H9 (cell line): ENCODE measurements at regions not wholly inside any gene's neighbourhood (a gene's known extent, or its start where the extent isn't known, plus 50 kb on each side); places are given as distances from the start of the nearest gene placed in this dataset.

Experiments used
- DNase-seq: peaks from one replicate; pipeline ENCODE4 v3.0.0-alpha.2; 2017
- H2AFZ ChIP-seq: one replicate; pipeline ENCODE4 v1.6.1; 2013; ENCODE audit warnings: mild to moderate bottlenecking, low read length, control low read depth, moderate library complexity
- H2AK5ac ChIP-seq: 2 replicates; pipeline ENCODE4 v1.6.1; 2013; ENCODE audit warnings: low read length, control low read depth, mixed read lengths; ENCODE audit not compliant: insufficient read length
- H2BK120ac ChIP-seq: one replicate; pipeline ENCODE4 v1.6.1; 2013; ENCODE audit warnings: low read depth, mild to moderate bottlenecking, low read length, control low read depth, inconsistent platforms; ENCODE audit not compliant: poor library complexity, severe bottlenecking
- H2BK12ac ChIP-seq: 2 replicates; pipeline ENCODE4 v1.6.1; 2013; ENCODE audit warnings: low read length, control low read depth, mixed read lengths, low read depth; ENCODE audit not compliant: insufficient read length
- H2BK15ac ChIP-seq: 2 replicates; pipeline ENCODE4 v1.6.1; 2013; ENCODE audit warnings: low read depth, low read length, control low read depth
- H2BK20ac ChIP-seq: one replicate; pipeline ENCODE4 v1.6.1; 2013; ENCODE audit warnings: low read depth, mild to moderate bottlenecking, low read length, control low read depth, inconsistent platforms; ENCODE audit not compliant: poor library complexity, severe bottlenecking
- H2BK5ac ChIP-seq: 2 replicates; pipeline ENCODE4 v1.6.1; 2013; ENCODE audit warnings: low read length, control low read depth, mixed read lengths; ENCODE audit not compliant: insufficient read length
- H3K14ac ChIP-seq: 2 replicates; pipeline ENCODE4 v1.6.1; 2013; ENCODE audit warnings: low read length, control low read depth; ENCODE audit not compliant: insufficient read depth
- H3K18ac ChIP-seq: 2 replicates; pipeline ENCODE4 v1.6.1; 2013; ENCODE audit warnings: low read depth, mild to moderate bottlenecking, mixed read lengths, low read length, control low read depth; ENCODE audit not compliant: insufficient read length
- H3K23ac ChIP-seq: 2 replicates; pipeline ENCODE4 v1.6.1; 2013; ENCODE audit warnings: low read length, control low read depth, mixed read lengths, low read depth; ENCODE audit not compliant: insufficient read length
- H3K23me2 ChIP-seq: 2 replicates; pipeline ENCODE4 v1.6.1; 2013; ENCODE audit warnings: low read depth, mild to moderate bottlenecking, mixed read lengths, low read length, control low read depth; ENCODE audit not compliant: insufficient read length, poor library complexity, severe bottlenecking
- H3K27ac ChIP-seq: 2 replicates; pipeline ENCODE4 v1.5.1; 2013; ENCODE audit warnings: low read length, control low read depth, mixed read lengths, low read depth; ENCODE audit not compliant: insufficient read length
- H3K27me3 ChIP-seq: 2 replicates; pipeline ENCODE4 v1.6.1; 2013; ENCODE audit warnings: low read length, control low read depth, inconsistent platforms; ENCODE audit not compliant: insufficient read depth
- H3K4ac ChIP-seq: 2 replicates; pipeline ENCODE4 v1.6.1; 2013; ENCODE audit warnings: low read depth, mild to moderate bottlenecking, control low read depth, inconsistent platforms, low read length, moderate library complexity
- H3K4me1 ChIP-seq: 2 replicates; pipeline ENCODE4 v1.6.1; 2013; ENCODE audit warnings: low read length, control low read depth, inconsistent platforms; ENCODE audit not compliant: insufficient read depth
- H3K4me2 ChIP-seq: 2 replicates; pipeline ENCODE4 v1.6.1; 2013; ENCODE audit warnings: low read length, control low read depth, mixed read lengths; ENCODE audit not compliant: insufficient read length, insufficient read depth
- H3K56ac ChIP-seq: 2 replicates; pipeline ENCODE4 v1.6.1; 2013; ENCODE audit warnings: low read depth, mild to moderate bottlenecking, mixed read lengths, low read length, control low read depth; ENCODE audit not compliant: insufficient read length
- H3K79me1 ChIP-seq: 2 replicates; pipeline ENCODE4 v1.6.1; 2013; ENCODE audit warnings: low read depth, mild to moderate bottlenecking, moderate library complexity, low read length, control low read depth, inconsistent platforms; ENCODE audit not compliant: insufficient read depth, poor library complexity, severe bottlenecking
- H3K79me2 ChIP-seq: 2 replicates; pipeline ENCODE4 v1.6.1; 2013; ENCODE audit warnings: low read length, control low read depth, inconsistent platforms; ENCODE audit not compliant: insufficient read depth
- H3K9ac ChIP-seq: 2 replicates; pipeline ENCODE4 v1.6.1; 2013; ENCODE audit warnings: low read length, control low read depth, mixed read lengths; ENCODE audit not compliant: insufficient read length; ENCODE audit errors: extremely low read depth
- H3K9me3 ChIP-seq: one replicate; pipeline ENCODE4 v1.6.1; 2013; ENCODE audit warnings: low read depth, low read length, inconsistent platforms; ENCODE audit not compliant: control insufficient read depth
- H3T11ph ChIP-seq: one replicate; pipeline ENCODE4 v1.6.1; 2013; ENCODE audit warnings: mild to moderate bottlenecking, low read length, control low read depth, inconsistent platforms
- H4K20me1 ChIP-seq: one replicate; pipeline ENCODE4 v1.6.1; 2013; ENCODE audit not compliant: control insufficient read depth, insufficient read length, insufficient read depth
- H4K5ac ChIP-seq: 2 replicates; pipeline ENCODE4 v1.6.1; 2013; ENCODE audit warnings: low read depth, mild to moderate bottlenecking, mixed read lengths, low read length, control low read depth; ENCODE audit not compliant: insufficient read length
- H4K8ac ChIP-seq: replicated peaks from 2 replicates; pipeline ENCODE4 v1.6.1; 2013; ENCODE audit warnings: low read length, control low read depth, mixed read lengths, low read depth; ENCODE audit not compliant: insufficient read length
- H4K91ac ChIP-seq: 2 replicates; pipeline ENCODE4 v1.6.1; 2013; ENCODE audit warnings: low read depth, mild to moderate bottlenecking, moderate library complexity, mixed read lengths, low read length, control low read depth; ENCODE audit not compliant: insufficient read length
- H3K27ac Mint-ChIP-seq, 3 experiments: 2 replicates in 2 of 3; 3 replicates in 1 of 3; pipeline ENCODE4 v1.8.0; 2020 to 2021; ENCODE audit warnings: mixed read lengths in 3 of 3, mild to moderate bottlenecking in 1 of 3, moderate library complexity in 1 of 3
- H3K27me3 Mint-ChIP-seq: 2 replicates; pipeline ENCODE4 v1.8.0; 2021; ENCODE audit warnings: low read depth, mild to moderate bottlenecking, moderate library complexity, mixed read lengths
- H3K36me3 Mint-ChIP-seq, 3 experiments: 2 replicates in 2 of 3; 3 replicates in 1 of 3; pipeline ENCODE4 v1.8.0; 2020 to 2021; ENCODE audit warnings: low read depth in 3 of 3, mixed read lengths in 3 of 3; ENCODE audit not compliant: insufficient read depth in 1 of 3
- H3K4me1 Mint-ChIP-seq, 2 experiments: 2 replicates each; pipeline ENCODE4 v1.8.0; 2020; ENCODE audit warnings: mixed read lengths in 2 of 2
- H3K4me3 Mint-ChIP-seq, 2 experiments: 2 replicates in 1 of 2; 3 replicates in 1 of 2; pipeline ENCODE4 v1.8.0; 2020 to 2021; ENCODE audit warnings: mild to moderate bottlenecking in 2 of 2, mixed read lengths in 2 of 2, moderate library complexity in 1 of 2
- H3K9me3 Mint-ChIP-seq, 2 experiments: 2 replicates in 1 of 2; 3 replicates in 1 of 2; pipeline ENCODE4 v1.8.0; 2020; ENCODE audit warnings: mild to moderate bottlenecking in 2 of 2, mixed read lengths in 2 of 2, moderate library complexity in 1 of 2
- WGBS: extraction: QIAGEN DNeasy Blood & Tissue Kit; methylation state at CpG from one replicate; pipeline ENCODE4 v1.1.7; 2013; ENCODE audit warnings: missing lambda C conversion rate, low lambda C conversion rate, mixed read lengths; ENCODE audit not compliant: insufficient read length; ENCODE audit errors: extremely low coverage; 5-methylcytosine and 5-hydroxymethylcytosine counted together
- TF ChIP-seq, protein P1 (sequence below): fragments of 200-600 bp; sonication (generic); conservative IDR thresholded peaks from 3 replicates; pipeline ENCODE4 v1.8.0; 2021; ENCODE audit warnings: antibody characterized with exemption, mild to moderate bottlenecking

DNA sequence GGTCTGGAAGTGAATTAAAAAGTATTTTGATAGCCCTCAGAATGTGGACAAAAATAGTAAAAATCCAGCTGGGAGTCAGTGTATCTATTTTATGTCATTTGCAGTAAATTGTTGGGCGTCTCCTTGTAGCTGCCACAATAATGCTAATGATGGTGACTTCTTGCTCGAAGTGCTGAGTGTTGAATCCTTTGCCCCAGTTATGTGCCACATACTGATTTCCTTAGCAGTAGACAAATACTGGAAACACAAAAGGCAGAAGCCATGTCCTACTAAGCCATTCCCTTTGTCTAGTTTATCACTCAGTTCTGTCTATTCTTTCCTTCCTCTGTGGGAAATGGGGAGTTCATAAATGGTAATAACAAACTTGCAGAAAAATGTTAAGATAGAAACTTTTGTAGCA lies 70.7 kb upstream of the CXADR start:
- Histone ChIP-seq H2BK20ac (no peak overlapping the region), H3K27me3 (no peaks in the 10 kb centered on the region), H3K23me2 (no peaks in the 10 kb centered on the region), H3K27ac (no peak overlapping the region), H2BK12ac (no peak overlapping the region), H2BK120ac (no peak overlapping the region), H4K8ac (no peak overlapping the region), H2BK5ac (no peak overlapping the region), H3K56ac (no peak overlapping the region), H4K5ac (no peak overlapping the region), H4K91ac (no peak overlapping the region), H3K4ac (no peak overlapping the region), H2AFZ (no peak overlapping the region), H3K9ac (no peak overlapping the region), H3K9me3 (no peaks in the 10 kb centered on the region), H3K23ac (no peak overlapping the region), H2AK5ac (no peak overlapping the region), H3K4me1 (peaks cover 4% of the 10 kb centered on the region; the same call in 1 of the 2 replicates), H3K18ac (no peak overlapping the region), H4K20me1 (no peaks in the 10 kb centered on the region), H3K79me2 (no peaks in the 10 kb centered on the region), H3T11ph (no peak overlapping the region), H3K14ac (no peak overlapping the region), H3K4me2 (no peak overlapping the region), H2BK15ac (no peak overlapping the region), H3K79me1 (no peaks in the 10 kb centered on the region)
- H3K27me3 Mint-ChIP-seq: peaks cover 10% of the 10 kb centered on the region
- no CpG with 5 or more reads among the region's 2 CpGs for WGBS
- no peaks in the 10 kb centered on the region; a peak in 1 of 5 replicates for H3K9me3 Mint-ChIP-seq
- no peak overlapping the region for H3K4me3 Mint-ChIP-seq
- DNase-seq: no peak
- TF ChIP-seq, protein P1, sequence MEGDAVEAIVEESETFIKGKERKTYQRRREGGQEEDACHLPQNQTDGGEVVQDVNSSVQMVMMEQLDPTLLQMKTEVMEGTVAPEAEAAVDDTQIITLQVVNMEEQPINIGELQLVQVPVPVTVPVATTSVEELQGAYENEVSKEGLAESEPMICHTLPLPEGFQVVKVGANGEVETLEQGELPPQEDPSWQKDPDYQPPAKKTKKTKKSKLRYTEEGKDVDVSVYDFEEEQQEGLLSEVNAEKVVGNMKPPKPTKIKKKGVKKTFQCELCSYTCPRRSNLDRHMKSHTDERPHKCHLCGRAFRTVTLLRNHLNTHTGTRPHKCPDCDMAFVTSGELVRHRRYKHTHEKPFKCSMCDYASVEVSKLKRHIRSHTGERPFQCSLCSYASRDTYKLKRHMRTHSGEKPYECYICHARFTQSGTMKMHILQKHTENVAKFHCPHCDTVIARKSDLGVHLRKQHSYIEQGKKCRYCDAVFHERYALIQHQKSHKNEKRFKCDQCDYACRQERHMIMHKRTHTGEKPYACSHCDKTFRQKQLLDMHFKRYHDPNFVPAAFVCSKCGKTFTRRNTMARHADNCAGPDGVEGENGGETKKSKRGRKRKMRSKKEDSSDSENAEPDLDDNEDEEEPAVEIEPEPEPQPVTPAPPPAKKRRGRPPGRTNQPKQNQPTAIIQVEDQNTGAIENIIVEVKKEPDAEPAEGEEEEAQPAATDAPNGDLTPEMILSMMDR: no peak
- peaks cover 34 to 43% of the 10 kb centered on the region in 2 experiments for H3K4me1 Mint-ChIP-seq
- H3K36me3 Mint-ChIP-seq: no peaks in the 10 kb centered on the region
- no peak overlapping the region for H3K27ac Mint-ChIP-seq
